ENCODE measurements at regions not wholly inside any gene's neighbourhood (a gene's known extent, or its start where the extent isn't known, plus 50 kb on each side); places are given as distances from the start of the nearest gene placed in this dataset.

- H3K36me3 ChIP-seq, result no peaks in the 10 kb centered on the region
- H3K9me3 ChIP-seq, result no peaks in the 10 kb centered on the region
- TF ChIP-seq POLR2AphosphoS5 (IDR thresholded peaks at IDR 0.05), result no peak
- no peak for TF ChIP-seq CTCF (IDR thresholded peaks at IDR 0.05)
- TF ChIP-seq POLR2A (IDR thresholded peaks at IDR 0.05), result no peak
- H3K4me3 ChIP-seq, result no peak overlapping the region
- DNase-seq (ENCODE audit: low spot score), result no peak
- WGBS, result 88% methylated on average over 4 of the region's 4 CpGs
- intact Hi-C loops (cut with DNase I), result no loop called here
- no peaks in the 10 kb centered on the region for H3K4me1 ChIP-seq (replicated peaks)
- H3K27me3 ChIP-seq (replicated peaks; ENCODE audit: insufficient read depth), result no peaks in the 10 kb centered on the region
- no peak overlapping the region for H3K27ac ChIP-seq
Observed at GRCh38 chr15:70560617-70561328, 202.6 kb downstream of the UACA start.

- Histone ChIP-seq H3K4me1 (replicated peaks) (no peaks in the 10 kb centered on the region), H3K27me3 (replicated peaks; ENCODE audit: insufficient read depth) (no peaks in the 10 kb centered on the region), H3K36me3 (no peaks in the 10 kb centered on the region), H3K9me3 (no peaks in the 10 kb centered on the region), H3K4me3 (no peak overlapping the region), H3K27ac (no peak overlapping the region)
- TF ChIP-seq CTCF (IDR thresholded peaks at IDR 0.05) (no peak), POLR2A (IDR thresholded peaks at IDR 0.05) (no peak), POLR2AphosphoS5 (IDR thresholded peaks at IDR 0.05) (no peak)
- DNase-seq (ENCODE audit: low spot score), result peak; percentile 10
- intact Hi-C loops (cut with DNase I), result no loop called here
- 40% methylated on average over 20 of the region's 20 CpGs for WGBS
Observed at GRCh38 chr15:70559265-70560239, 203.8 kb downstream of the UACA start.

- WGBS, result 86% methylated on average over 10 of the region's 10 CpGs
- H3K4me3 ChIP-seq, result no peak overlapping the region
- no peaks in the 10 kb centered on the region for H3K9me3 ChIP-seq
- H3K4me1 ChIP-seq (replicated peaks), result no peaks in the 10 kb centered on the region
- TF ChIP-seq POLR2A (IDR thresholded peaks at IDR 0.05), result no peak
- TF ChIP-seq CTCF (IDR thresholded peaks at IDR 0.05), result no peak
- TF ChIP-seq POLR2AphosphoS5 (IDR thresholded peaks at IDR 0.05), result no peak
- no peak overlapping the region for H3K27ac ChIP-seq
- no peak for DNase-seq (ENCODE audit: low spot score)
- H3K27me3 ChIP-seq (replicated peaks; ENCODE audit: insufficient read depth), result no peaks in the 10 kb centered on the region
- H3K36me3 ChIP-seq, result no peaks in the 10 kb centered on the region
- intact Hi-C loops (cut with DNase I), result no loop called here
Observed at GRCh38 chr15:70558406-70559264, 204.7 kb downstream of the UACA start.

GRCh38 chr15:70557521-70558258 is 205.7 kb downstream of the UACA start:
- TF ChIP-seq POLR2AphosphoS5 (IDR thresholded peaks at IDR 0.05), result no peak
- no peak for TF ChIP-seq POLR2A (IDR thresholded peaks at IDR 0.05)
- TF ChIP-seq CTCF (IDR thresholded peaks at IDR 0.05), result no peak
- intact Hi-C loops (cut with DNase I), result no loop called here
- Histone ChIP-seq H3K4me1 (replicated peaks) (no peaks in the 10 kb centered on the region), H3K36me3 (no peaks in the 10 kb centered on the region), H3K27ac (no peak overlapping the region), H3K4me3 (no peak overlapping the region), H3K27me3 (replicated peaks; ENCODE audit: insufficient read depth) (no peaks in the 10 kb centered on the region), H3K9me3 (no peaks in the 10 kb centered on the region)
- 51% methylated on average over 3 of the region's 3 CpGs for WGBS
- no peak for DNase-seq (ENCODE audit: low spot score)

Data from prostate gland (tissue), 2 donors.